ENCODE measurements at regions not wholly inside any gene's neighbourhood (a gene's known extent, or its start where the extent isn't known, plus 50 kb on each side); places are given as distances from the start of the nearest gene placed in this dataset.

GRCh38 chr4:89653012-89653411 is 183.9 kb downstream of the SNCA start:
- no peak overlapping the region for H3K4me3 ChIP-seq (ENCODE audit: control insufficient read depth, low read depth, low read length)
- TF ChIP-seq, protein P1, sequence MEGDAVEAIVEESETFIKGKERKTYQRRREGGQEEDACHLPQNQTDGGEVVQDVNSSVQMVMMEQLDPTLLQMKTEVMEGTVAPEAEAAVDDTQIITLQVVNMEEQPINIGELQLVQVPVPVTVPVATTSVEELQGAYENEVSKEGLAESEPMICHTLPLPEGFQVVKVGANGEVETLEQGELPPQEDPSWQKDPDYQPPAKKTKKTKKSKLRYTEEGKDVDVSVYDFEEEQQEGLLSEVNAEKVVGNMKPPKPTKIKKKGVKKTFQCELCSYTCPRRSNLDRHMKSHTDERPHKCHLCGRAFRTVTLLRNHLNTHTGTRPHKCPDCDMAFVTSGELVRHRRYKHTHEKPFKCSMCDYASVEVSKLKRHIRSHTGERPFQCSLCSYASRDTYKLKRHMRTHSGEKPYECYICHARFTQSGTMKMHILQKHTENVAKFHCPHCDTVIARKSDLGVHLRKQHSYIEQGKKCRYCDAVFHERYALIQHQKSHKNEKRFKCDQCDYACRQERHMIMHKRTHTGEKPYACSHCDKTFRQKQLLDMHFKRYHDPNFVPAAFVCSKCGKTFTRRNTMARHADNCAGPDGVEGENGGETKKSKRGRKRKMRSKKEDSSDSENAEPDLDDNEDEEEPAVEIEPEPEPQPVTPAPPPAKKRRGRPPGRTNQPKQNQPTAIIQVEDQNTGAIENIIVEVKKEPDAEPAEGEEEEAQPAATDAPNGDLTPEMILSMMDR (IDR thresholded peaks at IDR 0.05; ENCODE audit: control insufficient read depth, insufficient read depth, low read depth, low read length, missing control alignments), result no peak
- no peak for DNase-seq (ENCODE audit: low read depth)

GRCh38 chr4:89645482-89645881 is 191.5 kb downstream of the SNCA start:
- H3K4me3 ChIP-seq (ENCODE audit: control insufficient read depth, low read depth, low read length), result no peak overlapping the region
- DNase-seq (ENCODE audit: low read depth), result no peak
- TF ChIP-seq, protein P1 (IDR thresholded peaks at IDR 0.05; ENCODE audit: control insufficient read depth, insufficient read depth, low read depth, low read length, missing control alignments), result no peak

- TF ChIP-seq, protein P1 (IDR thresholded peaks at IDR 0.05; ENCODE audit: control insufficient read depth, insufficient read depth, low read depth, low read length, missing control alignments), result no peak
- no peak overlapping the region for H3K4me3 ChIP-seq (ENCODE audit: control insufficient read depth, low read depth, low read length)
- DNase-seq (ENCODE audit: low read depth), result no peak
These were observed 195.6 kb downstream of the SNCA start for GRCh38 chr4:89641367-89641687.

GRCh38 chr4:89640620-89641366 is 196.2 kb downstream of the SNCA start:
- TF ChIP-seq, protein P1 (IDR thresholded peaks at IDR 0.05; ENCODE audit: control insufficient read depth, insufficient read depth, low read depth, low read length, missing control alignments), result peak; percentile 76
- H3K4me3 ChIP-seq (ENCODE audit: control insufficient read depth, low read depth, low read length), result no peak overlapping the region
- DNase-seq (ENCODE audit: low read depth), result peak; percentile 2

- TF ChIP-seq, protein P1 (IDR thresholded peaks at IDR 0.05; ENCODE audit: control insufficient read depth, insufficient read depth, low read depth, low read length, missing control alignments), result no peak
- no peak overlapping the region for H3K4me3 ChIP-seq (ENCODE audit: control insufficient read depth, low read depth, low read length)
- DNase-seq (ENCODE audit: low read depth), result no peak
These were observed 197.6 kb downstream of the SNCA start for GRCh38 chr4:89639395-89639794.

- TF ChIP-seq, protein P1 (IDR thresholded peaks at IDR 0.05; ENCODE audit: control insufficient read depth, insufficient read depth, low read depth, low read length, missing control alignments), result no peak
- no peak for DNase-seq (ENCODE audit: low read depth)
These were observed 211.2 kb downstream of the SNCA start for GRCh38 chr4:89625599-89626293.

More at GRCh38 chr4:89625599-89626293, 211.2 kb downstream of the SNCA start:
- no peak overlapping the region for H3K4me3 ChIP-seq (ENCODE audit: control insufficient read depth, low read depth, low read length)
